OCI-LY7 (cell line): ENCODE measurements at regions not wholly inside any gene's neighbourhood (a gene's known extent, or its start where the extent isn't known, plus 50 kb on each side); places are given as distances from the start of the nearest gene placed in this dataset.

ENCODE experiments used
- BruUV-seq: library from RNA; stranded (reverse); fragments of 400-500 nt; replicated peaks from 2 replicates; lab custom pipeline; 2021; lab: Mats Ljungman, UMichigan
- CTCF ChIA-PET: fragments of 300-600 bp; sonication (Branson Sonifier 250); formaldehyde crosslinking; loops from one replicate; lab custom pipeline; 2022; ENCODE audit warnings: antibody characterized with exemption; ENCODE audit not compliant: unreplicated experiment; lab: Charles Lee
- POLR2A ChIA-PET: fragments of 300-600 bp; sonication (Branson Sonifier 250); formaldehyde crosslinking; loops from one replicate; lab custom pipeline; 2022; ENCODE audit warnings: antibody characterized with exemption; lab: Charles Lee
- DNase-seq: peaks from one replicate; pipeline ENCODE4 v3.0.0-alpha.2; 2015; ENCODE audit warnings: low spot score
- H2AFZ ChIP-seq: fragments of 200-600 bp; sonication (generic), shearing (Covaris generic); 2 replicates; pipeline ENCODE4 v1.6.1; 2014; ENCODE audit warnings: mild to moderate bottlenecking, antibody characterized with exemption, low read length, moderate library complexity
- H3K27ac ChIP-seq: fragments of 200-600 bp; sonication (generic); 2 replicates; pipeline ENCODE4 v1.5.1; 2014; ENCODE audit warnings: mixed run types, low read depth, mild to moderate bottlenecking, moderate library complexity, low read length, inconsistent platforms; ENCODE audit not compliant: poor library complexity, severe bottlenecking
- H3K36me3 ChIP-seq: fragments of 200-600 bp; sonication (generic); 2 replicates; pipeline ENCODE4 v1.6.1; 2014; ENCODE audit warnings: mild to moderate bottlenecking, antibody characterized with exemption, low read length, moderate library complexity, mixed read lengths; ENCODE audit not compliant: insufficient read depth
- H3K4me1 ChIP-seq: fragments of 200-600 bp; sonication (generic); 2 replicates; pipeline ENCODE4 v1.5.1; 2014; ENCODE audit warnings: mild to moderate bottlenecking, low read length; ENCODE audit not compliant: insufficient read depth, poor library complexity, severe bottlenecking
- H3K4me2 ChIP-seq: fragments of 200-600 bp; sonication (generic); 2 replicates; pipeline ENCODE4 v1.6.1; 2014; ENCODE audit warnings: mild to moderate bottlenecking, low read length
- H3K4me3 ChIP-seq: fragments of 200-600 bp; sonication (generic); 2 replicates; pipeline ENCODE4 v1.5.1; 2014; ENCODE audit warnings: mild to moderate bottlenecking, low read depth, low read length; ENCODE audit not compliant: poor library complexity, severe bottlenecking
- H3K79me2 ChIP-seq: fragments of 200-600 bp; sonication (generic); 2 replicates; pipeline ENCODE4 v1.6.1; 2016; ENCODE audit warnings: low read depth, mild to moderate bottlenecking, low read length, moderate library complexity, mixed read lengths; ENCODE audit not compliant: insufficient read depth
- H3K9me2 ChIP-seq: fragments of 200-600 bp; sonication (generic); 2 replicates; pipeline ENCODE4 v1.6.1; 2016; ENCODE audit warnings: mild to moderate bottlenecking, low read length, mixed read lengths; ENCODE audit not compliant: insufficient read depth
- H3K9me3 ChIP-seq: fragments of 200-600 bp; sonication (generic); 2 replicates; pipeline ENCODE4 v1.6.1; 2014; ENCODE audit warnings: mild to moderate bottlenecking, mixed run types, low read length, mixed read lengths
- H4K20me1 ChIP-seq: fragments of 200-600 bp; sonication (generic); 2 replicates; pipeline ENCODE4 v1.6.1; 2014; ENCODE audit warnings: mild to moderate bottlenecking, antibody characterized with exemption, low read length, moderate library complexity, mixed read lengths; ENCODE audit not compliant: insufficient read depth
- CTCF ChIP-seq: fragments of 200-600 bp; sonication (generic); conservative IDR thresholded peaks from 2 replicates; pipeline ENCODE4 v1.5.1; 2014; ENCODE audit warnings: mild to moderate bottlenecking, antibody characterized with exemption, low read length, moderate library complexity, mixed read lengths
- EZH2phosphoT487 ChIP-seq: fragments of 200-600 bp; sonication (generic); IDR thresholded peaks from 2 replicates; pipeline ENCODE4 v1.6.1; 2018; ENCODE audit warnings: low read depth, borderline replicate concordance, mild to moderate bottlenecking, mixed run types, antibody characterized with exemption, low read length, moderate library complexity, mixed read lengths
- intact Hi-C: fragments of 100-400 bp; cut with micrococcal nuclease; formaldehyde crosslinking; loops from one replicate; pipeline ENCODE4 v1.10.0; 2022; ENCODE audit not compliant: unreplicated experiment

GRCh38 chr17:69719474-69720048 is 305.1 kb downstream of the MAP2K6 start:
- no TSS peak for BruUV-seq
- ChIA-PET CTCF (no interaction called here), POLR2A (interaction anchor here (0.6 to 2.1 kb wide), 4 partner anchors 11 to 710 kb away, joined by 3 to 6 read pairs (median 3); no protein-coding TSS in a partner anchor)
- H3K27ac ChIP-seq = no peak overlapping the region
- no peak overlapping the region for H2AFZ ChIP-seq
- TF ChIP-seq CTCF (no peak), EZH2phosphoT487 (no peak)
- no peaks in the 10 kb centered on the region for H3K79me2 ChIP-seq
- H3K4me2 ChIP-seq = no peak overlapping the region
- H3K36me3 ChIP-seq = no peaks in the 10 kb centered on the region
- H3K9me2 ChIP-seq = no peaks in the 10 kb centered on the region
- DNase-seq = no peak
- no peaks in the 10 kb centered on the region for H3K4me1 ChIP-seq
- H3K9me3 ChIP-seq = no peaks in the 10 kb centered on the region
- intact Hi-C loops = no loop called here
- no peak overlapping the region for H3K4me3 ChIP-seq
- H4K20me1 ChIP-seq = no peaks in the 10 kb centered on the region

- H3K4me1 ChIP-seq = no peaks in the 10 kb centered on the region
- CTCF ChIA-PET = no interaction called here
- no peaks in the 10 kb centered on the region for H3K9me2 ChIP-seq
- intact Hi-C loops = no loop called here
- H3K4me3 ChIP-seq = no peak overlapping the region
- DNase-seq = no peak
- TF ChIP-seq EZH2phosphoT487 = no peak
- TF ChIP-seq CTCF = no peak
- no TSS peak for BruUV-seq
- H3K4me2 ChIP-seq = no peak overlapping the region
- H3K27ac ChIP-seq = no peak overlapping the region
- H2AFZ ChIP-seq = no peak overlapping the region
- no peaks in the 10 kb centered on the region for H3K36me3 ChIP-seq
- no peaks in the 10 kb centered on the region for H3K9me3 ChIP-seq
- no peaks in the 10 kb centered on the region for H3K79me2 ChIP-seq
- POLR2A ChIA-PET = interaction anchor here (0.6 to 2.1 kb wide), 2 partner anchors 10 to 198 kb away, joined by 3 to 7 read pairs; no protein-coding TSS in a partner anchor
- H4K20me1 ChIP-seq = no peaks in the 10 kb centered on the region
Observed at GRCh38 chr17:69722518-69722917, 308.0 kb downstream of the MAP2K6 start.

- Histone ChIP-seq H3K27ac (no peak overlapping the region), H3K9me2 (no peaks in the 10 kb centered on the region), H3K79me2 (no peaks in the 10 kb centered on the region), H3K4me1 (no peaks in the 10 kb centered on the region), H3K9me3 (no peaks in the 10 kb centered on the region), H3K36me3 (no peaks in the 10 kb centered on the region), H3K4me3 (no peak overlapping the region), H2AFZ (no peak overlapping the region), H3K4me2 (no peak overlapping the region), H4K20me1 (no peaks in the 10 kb centered on the region)
- no peak for DNase-seq
- intact Hi-C loops = no loop called here
- ChIA-PET POLR2A (interaction anchor here (0.7 to 2.3 kb wide), 3 partner anchors 11 to 71 kb away, joined by 3 to 8 read pairs (median 7); no protein-coding TSS in a partner anchor), CTCF (no interaction called here)
- BruUV-seq = no TSS peak
- TF ChIP-seq EZH2phosphoT487 (no peak), CTCF (no peak)
Observed at GRCh38 chr17:69723316-69723715, 308.8 kb downstream of the MAP2K6 start.
